Liver (tissue), 8 donors: ENCODE measurements at regions not wholly inside any gene's neighbourhood (a gene's known extent, or its start where the extent isn't known, plus 50 kb on each side); places are given as distances from the start of the nearest gene placed in this dataset.

Source experiments
- DNase-seq: peaks from one replicate; pipeline ENCODE4 v3.0.0-alpha.2; 2017; ENCODE audit warnings: low spot score
- H3K27ac ChIP-seq, 2 donors: one replicate each; pipeline ENCODE4 v1.7.0; 2013; ENCODE audit warnings: inconsistent platforms in 2 of 2, low read length in 2 of 2, control low read depth in 1 of 2, low read depth in 1 of 2, mild to moderate bottlenecking in 1 of 2
- H3K27me3 ChIP-seq, 4 donors: one replicate each; pipeline versions ENCODE4 v1.6.1 to v1.7.0; 2013; ENCODE audit warnings: low read length in 3 of 4, inconsistent platforms in 1 of 4, mild to moderate bottlenecking in 1 of 4, moderate library complexity in 1 of 4; ENCODE audit not compliant: control insufficient read depth in 4 of 4, insufficient read depth in 4 of 4
- H3K36me3 ChIP-seq, 4 donors: one replicate each; pipeline versions ENCODE4 v1.6.1 to v1.7.0; 2013; ENCODE audit warnings: low read length in 3 of 4, mild to moderate bottlenecking in 3 of 4, low read depth in 1 of 4, moderate library complexity in 1 of 4; ENCODE audit not compliant: control insufficient read depth in 4 of 4, insufficient read depth in 3 of 4
- H3K4me1 ChIP-seq, 4 donors: one replicate each; pipeline versions ENCODE4 v1.6.1 to v1.7.0; 2013; ENCODE audit warnings: low read length in 3 of 4, mild to moderate bottlenecking in 3 of 4, moderate library complexity in 1 of 4; ENCODE audit not compliant: control insufficient read depth in 4 of 4, insufficient read depth in 4 of 4
- H3K4me3 ChIP-seq, 3 donors: one replicate each; pipeline versions ENCODE4 v1.6.1 to v1.7.0; 2013; ENCODE audit warnings: low read length in 3 of 3, control low read depth in 1 of 3, low read depth in 1 of 3, mild to moderate bottlenecking in 1 of 3
- H3K9ac ChIP-seq, 2 donors: one replicate each; pipeline ENCODE4 v1.7.0; 2013; ENCODE audit warnings: low read length in 2 of 2, mild to moderate bottlenecking in 2 of 2, moderate library complexity in 2 of 2, control low read depth in 1 of 2, low read depth in 1 of 2
- H3K9me3 ChIP-seq, 4 donors: one replicate each; pipeline versions ENCODE4 v1.6.1 to v1.7.0; 2013; ENCODE audit warnings: low read length in 3 of 4; ENCODE audit not compliant: control insufficient read depth in 4 of 4
- EGR1 ChIP-seq, 2 donors: IDR thresholded peaks; 2 replicates each; pipeline ENCODE4 v1.6.1; 2016 to 2018; ENCODE audit warnings: antibody characterized with exemption in 2 of 2, low read depth in 2 of 2
- FOXA1 ChIP-seq: IDR thresholded peaks from 2 replicates; pipeline ENCODE4 v1.6.1; 2016; ENCODE audit warnings: antibody characterized with exemption
- FOXA2 ChIP-seq: IDR thresholded peaks from 2 replicates; pipeline ENCODE4 v1.6.1; 2016; ENCODE audit warnings: antibody characterized with exemption
- GABPA ChIP-seq, 2 donors: IDR thresholded peaks in 1 of 2; conservative IDR thresholded peaks in 1 of 2; 2 replicates each; pipeline ENCODE4 v1.6.1; 2016; ENCODE audit warnings: antibody characterized with exemption in 2 of 2, mild to moderate bottlenecking in 1 of 2, moderate library complexity in 1 of 2
- HNF4A ChIP-seq, 2 donors: conservative IDR thresholded peaks; 2 replicates each; pipeline ENCODE4 v1.6.1; 2016; ENCODE audit warnings: antibody characterized with exemption in 2 of 2, mild to moderate bottlenecking in 2 of 2
- HNF4G ChIP-seq: IDR thresholded peaks from 2 replicates; pipeline ENCODE4 v1.6.1; 2016; ENCODE audit warnings: antibody characterized with exemption
- JUND ChIP-seq, 2 donors: IDR thresholded peaks; 2 replicates each; pipeline ENCODE4 v1.6.1; 2016; ENCODE audit warnings: antibody characterized with exemption in 2 of 2
- MAX ChIP-seq: IDR thresholded peaks from 2 replicates; pipeline ENCODE4 v1.6.1; 2016; ENCODE audit warnings: antibody characterized with exemption
- NR2F2 ChIP-seq: IDR thresholded peaks from 2 replicates; pipeline ENCODE4 v1.6.1; 2016; ENCODE audit warnings: antibody characterized with exemption
- RAD21 ChIP-seq, 2 donors: IDR thresholded peaks; 2 replicates each; pipeline ENCODE4 v1.6.1; 2016; ENCODE audit warnings: antibody characterized with exemption in 2 of 2, mild to moderate bottlenecking in 2 of 2
- RXRA ChIP-seq, 2 donors: IDR thresholded peaks; 2 replicates each; pipeline ENCODE4 v1.6.1; 2017 to 2018; ENCODE audit warnings: antibody characterized with exemption in 2 of 2, mild to moderate bottlenecking in 1 of 2
- SP1 ChIP-seq: IDR thresholded peaks from 2 replicates; pipeline ENCODE4 v1.6.1; 2018; ENCODE audit warnings: antibody characterized with exemption, mild to moderate bottlenecking
- TAF1 ChIP-seq: conservative IDR thresholded peaks from 2 replicates; pipeline ENCODE4 v1.6.1; 2016; ENCODE audit warnings: antibody characterized with exemption, mild to moderate bottlenecking
- YY1 ChIP-seq: IDR thresholded peaks from 2 replicates; pipeline ENCODE4 v1.6.1; 2016; ENCODE audit warnings: antibody characterized with exemption, mild to moderate bottlenecking
- WGBS: extraction: QIAGEN DNeasy Blood & Tissue Kit; methylation state at CpG from one replicate; pipeline ENCODE4 v1.1.7; 2013; 5-methylcytosine and 5-hydroxymethylcytosine counted together
- TF ChIP-seq, protein P1 (sequence below): fragments of 150-350 bp; IDR thresholded peaks from 2 replicates; pipeline ENCODE4 v1.5.1; 2017; ENCODE audit warnings: improper control_type of control experiment, low read depth, low read length; ENCODE audit not compliant: missing input control
- TF ChIP-seq, protein P2 (sequence below): IDR thresholded peaks from 2 replicates; pipeline ENCODE4 v1.6.1; 2016; ENCODE audit warnings: antibody characterized with exemption
- TF ChIP-seq, protein P3 (sequence below): IDR thresholded peaks from 2 replicates; pipeline ENCODE4 v1.6.1; 2016; ENCODE audit warnings: antibody characterized with exemption
- TF ChIP-seq, protein P4 (sequence below): IDR thresholded peaks from 2 replicates; pipeline ENCODE4 v1.6.1; 2016; ENCODE audit warnings: antibody characterized with exemption, mild to moderate bottlenecking
- donor health status: healthy.
- donor health status: healthy.
- donor health status: healthy.
- donor health status: healthy.
- donor health status: healthy.

DNA sequence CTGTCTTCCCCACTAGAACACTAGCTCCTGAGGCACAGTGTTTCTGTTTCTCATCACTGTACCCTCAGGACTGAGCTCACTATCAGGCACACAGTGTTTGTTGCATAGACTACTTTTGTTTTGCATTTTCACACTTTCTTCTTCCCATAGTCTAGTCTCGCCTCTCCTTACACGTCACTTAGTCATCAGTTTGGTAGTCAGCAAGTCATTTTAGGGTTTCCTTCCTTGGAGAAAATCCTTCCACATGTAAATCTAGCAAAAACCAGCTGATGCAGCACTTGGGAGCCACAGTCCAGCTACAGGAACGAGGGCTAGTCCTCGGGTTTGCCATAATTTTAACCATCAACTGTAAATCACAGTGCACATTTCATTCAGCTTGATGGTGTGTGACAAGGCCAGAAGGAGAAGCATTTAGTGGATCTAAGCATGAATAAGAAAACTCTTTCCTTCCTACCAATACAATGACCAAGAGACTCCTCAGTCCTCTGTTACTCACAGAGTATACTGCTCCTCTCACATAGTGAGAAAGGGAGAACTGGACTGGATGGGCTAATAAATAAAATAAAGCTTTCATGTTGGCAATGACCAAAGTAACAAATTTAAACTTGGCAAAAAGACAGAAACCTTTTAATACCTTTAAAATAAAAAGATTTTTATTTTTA, 221.0 kb downstream of the KLF12 start:
- H3K27ac ChIP-seq = no peak overlapping the region
- H3K27me3 ChIP-seq = no peaks in the 10 kb centered on the region
- no peak for DNase-seq
- H3K4me3 ChIP-seq = no peak overlapping the region
- peaks cover 0 to 4% (median 3%) of the 10 kb centered on the region in 4 donors for H3K4me1 ChIP-seq
- H3K9me3 ChIP-seq = no peaks in the 10 kb centered on the region
- H3K36me3 ChIP-seq = no peaks in the 10 kb centered on the region
- no peak for TF ChIP-seq HNF4G
- 79% methylated on average over 4 of the region's 4 CpGs for WGBS
- H3K9ac ChIP-seq = no peak overlapping the region

GRCh38 chr13:73911361-73911760, 222.8 kb downstream of the KLF12 start:
- Histone ChIP-seq H3K9me3 (no peaks in the 10 kb centered on the region), H3K4me3 (no peak overlapping the region), H3K36me3 (no peaks in the 10 kb centered on the region), H3K4me1 (peaks cover 0 to 4% (median 3%) of the 10 kb centered on the region in 4 donors), H3K27me3 (no peaks in the 10 kb centered on the region), H3K27ac (no peak overlapping the region), H3K9ac (no peak overlapping the region)
- TF ChIP-seq JUND (IDR thresholded peaks at IDR 0.05) = no peak
- no peak for TF ChIP-seq HNF4A (conservative IDR thresholded peaks at IDR 0.05)
- no peak for TF ChIP-seq FOXA2
- TF ChIP-seq SP1 = no peak
- no peak for DNase-seq

- DNase-seq = no peak
- no peak overlapping the region for H3K27ac ChIP-seq
- H3K4me3 ChIP-seq = no peak overlapping the region
- H3K36me3 ChIP-seq = no peaks in the 10 kb centered on the region
- TF ChIP-seq YY1 (no peak), FOXA2 (no peak), RXRA (IDR thresholded peaks at IDR 0.05) (no peak), SP1 (no peak), MAX (no peak), GABPA (IDR thresholded peaks at IDR 0.05 in 1 of 2, conservative IDR thresholded peaks at IDR 0.05 in 1 of 2) (no peak), JUND (IDR thresholded peaks at IDR 0.05) (no peak), TAF1 (no peak), FOXA1 (no peak), HNF4G (no peak), HNF4A (conservative IDR thresholded peaks at IDR 0.05) (no peak), EGR1 (IDR thresholded peaks at IDR 0.05; ENCODE audit: low read depth in 2 of 2) (no peak), RAD21 (IDR thresholded peaks at IDR 0.05) (no peak), NR2F2 (no peak)
- TF ChIP-seq, protein P1, sequence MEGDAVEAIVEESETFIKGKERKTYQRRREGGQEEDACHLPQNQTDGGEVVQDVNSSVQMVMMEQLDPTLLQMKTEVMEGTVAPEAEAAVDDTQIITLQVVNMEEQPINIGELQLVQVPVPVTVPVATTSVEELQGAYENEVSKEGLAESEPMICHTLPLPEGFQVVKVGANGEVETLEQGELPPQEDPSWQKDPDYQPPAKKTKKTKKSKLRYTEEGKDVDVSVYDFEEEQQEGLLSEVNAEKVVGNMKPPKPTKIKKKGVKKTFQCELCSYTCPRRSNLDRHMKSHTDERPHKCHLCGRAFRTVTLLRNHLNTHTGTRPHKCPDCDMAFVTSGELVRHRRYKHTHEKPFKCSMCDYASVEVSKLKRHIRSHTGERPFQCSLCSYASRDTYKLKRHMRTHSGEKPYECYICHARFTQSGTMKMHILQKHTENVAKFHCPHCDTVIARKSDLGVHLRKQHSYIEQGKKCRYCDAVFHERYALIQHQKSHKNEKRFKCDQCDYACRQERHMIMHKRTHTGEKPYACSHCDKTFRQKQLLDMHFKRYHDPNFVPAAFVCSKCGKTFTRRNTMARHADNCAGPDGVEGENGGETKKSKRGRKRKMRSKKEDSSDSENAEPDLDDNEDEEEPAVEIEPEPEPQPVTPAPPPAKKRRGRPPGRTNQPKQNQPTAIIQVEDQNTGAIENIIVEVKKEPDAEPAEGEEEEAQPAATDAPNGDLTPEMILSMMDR = no peak
- TF ChIP-seq, protein P2, sequence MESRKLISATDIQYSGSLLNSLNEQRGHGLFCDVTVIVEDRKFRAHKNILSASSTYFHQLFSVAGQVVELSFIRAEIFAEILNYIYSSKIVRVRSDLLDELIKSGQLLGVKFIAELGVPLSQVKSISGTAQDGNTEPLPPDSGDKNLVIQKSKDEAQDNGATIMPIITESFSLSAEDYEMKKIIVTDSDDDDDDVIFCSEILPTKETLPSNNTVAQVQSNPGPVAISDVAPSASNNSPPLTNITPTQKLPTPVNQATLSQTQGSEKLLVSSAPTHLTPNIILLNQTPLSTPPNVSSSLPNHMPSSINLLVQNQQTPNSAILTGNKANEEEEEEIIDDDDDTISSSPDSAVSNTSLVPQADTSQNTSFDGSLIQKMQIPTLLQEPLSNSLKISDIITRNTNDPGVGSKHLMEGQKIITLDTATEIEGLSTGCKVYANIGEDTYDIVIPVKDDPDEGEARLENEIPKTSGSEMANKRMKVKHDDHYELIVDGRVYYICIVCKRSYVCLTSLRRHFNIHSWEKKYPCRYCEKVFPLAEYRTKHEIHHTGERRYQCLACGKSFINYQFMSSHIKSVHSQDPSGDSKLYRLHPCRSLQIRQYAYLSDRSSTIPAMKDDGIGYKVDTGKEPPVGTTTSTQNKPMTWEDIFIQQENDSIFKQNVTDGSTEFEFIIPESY = no peak
- TF ChIP-seq, protein P3, sequence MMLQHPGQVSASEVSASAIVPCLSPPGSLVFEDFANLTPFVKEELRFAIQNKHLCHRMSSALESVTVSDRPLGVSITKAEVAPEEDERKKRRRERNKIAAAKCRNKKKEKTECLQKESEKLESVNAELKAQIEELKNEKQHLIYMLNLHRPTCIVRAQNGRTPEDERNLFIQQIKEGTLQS = no peak
- TF ChIP-seq, protein P4, sequence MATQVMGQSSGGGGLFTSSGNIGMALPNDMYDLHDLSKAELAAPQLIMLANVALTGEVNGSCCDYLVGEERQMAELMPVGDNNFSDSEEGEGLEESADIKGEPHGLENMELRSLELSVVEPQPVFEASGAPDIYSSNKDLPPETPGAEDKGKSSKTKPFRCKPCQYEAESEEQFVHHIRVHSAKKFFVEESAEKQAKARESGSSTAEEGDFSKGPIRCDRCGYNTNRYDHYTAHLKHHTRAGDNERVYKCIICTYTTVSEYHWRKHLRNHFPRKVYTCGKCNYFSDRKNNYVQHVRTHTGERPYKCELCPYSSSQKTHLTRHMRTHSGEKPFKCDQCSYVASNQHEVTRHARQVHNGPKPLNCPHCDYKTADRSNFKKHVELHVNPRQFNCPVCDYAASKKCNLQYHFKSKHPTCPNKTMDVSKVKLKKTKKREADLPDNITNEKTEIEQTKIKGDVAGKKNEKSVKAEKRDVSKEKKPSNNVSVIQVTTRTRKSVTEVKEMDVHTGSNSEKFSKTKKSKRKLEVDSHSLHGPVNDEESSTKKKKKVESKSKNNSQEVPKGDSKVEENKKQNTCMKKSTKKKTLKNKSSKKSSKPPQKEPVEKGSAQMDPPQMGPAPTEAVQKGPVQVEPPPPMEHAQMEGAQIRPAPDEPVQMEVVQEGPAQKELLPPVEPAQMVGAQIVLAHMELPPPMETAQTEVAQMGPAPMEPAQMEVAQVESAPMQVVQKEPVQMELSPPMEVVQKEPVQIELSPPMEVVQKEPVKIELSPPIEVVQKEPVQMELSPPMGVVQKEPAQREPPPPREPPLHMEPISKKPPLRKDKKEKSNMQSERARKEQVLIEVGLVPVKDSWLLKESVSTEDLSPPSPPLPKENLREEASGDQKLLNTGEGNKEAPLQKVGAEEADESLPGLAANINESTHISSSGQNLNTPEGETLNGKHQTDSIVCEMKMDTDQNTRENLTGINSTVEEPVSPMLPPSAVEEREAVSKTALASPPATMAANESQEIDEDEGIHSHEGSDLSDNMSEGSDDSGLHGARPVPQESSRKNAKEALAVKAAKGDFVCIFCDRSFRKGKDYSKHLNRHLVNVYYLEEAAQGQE = no peak
- H3K27me3 ChIP-seq = no peaks in the 10 kb centered on the region
- H3K4me1 ChIP-seq = peaks cover 0 to 4% (median 3%) of the 10 kb centered on the region in 4 donors
- no peak overlapping the region for H3K9ac ChIP-seq
- H3K9me3 ChIP-seq = no peaks in the 10 kb centered on the region
Observed at GRCh38 chr13:73910733-73911132, 223.5 kb downstream of the KLF12 start.
